DND-41 (cell line): ENCODE measurements at regions not wholly inside any gene's neighbourhood (a gene's known extent, or its start where the extent isn't known, plus 50 kb on each side); places are given as distances from the start of the nearest gene placed in this dataset.

ENCODE experiments used
- ATAC-seq: fragments of 200-7000 bp; cut with Tn5 transposase; 3 replicates; pipeline ENCODE4 v1.9.1; 2021; ENCODE audit warnings: low read depth; ENCODE audit not compliant: insufficient read depth
- DNase-seq: peaks from one replicate; pipeline ENCODE4 v3.0.0-alpha.2; 2020
- H2AFZ ChIP-seq: 2 replicates; pipeline ENCODE4 v1.6.0; 2012; ENCODE audit warnings: low read depth, low read length
- H3K27ac ChIP-seq: 2 replicates; pipeline ENCODE4 v1.5.1; 2012; ENCODE audit warnings: low read length, inconsistent platforms
- H3K27me3 ChIP-seq: fragments of 200-600 bp; sonication (generic); 2 replicates; pipeline ENCODE4 v1.6.0; 2012; ENCODE audit warnings: low read length, mild to moderate bottlenecking, inconsistent platforms; ENCODE audit not compliant: insufficient read depth, poor library complexity
- H3K36me3 ChIP-seq: 2 replicates; pipeline ENCODE4 v1.5.1; 2012; ENCODE audit warnings: low read length, inconsistent platforms; ENCODE audit not compliant: insufficient read depth
- H3K4me1 ChIP-seq: 2 replicates; pipeline ENCODE4 v1.5.1; 2012; ENCODE audit warnings: mild to moderate bottlenecking, low read length; ENCODE audit not compliant: insufficient read depth
- H3K4me2 ChIP-seq: 2 replicates; pipeline ENCODE4 v1.6.0; 2012; ENCODE audit warnings: mild to moderate bottlenecking, moderate library complexity, low read length, inconsistent platforms; ENCODE audit not compliant: insufficient read depth
- H3K4me3 ChIP-seq, 2 experiments: fragments of 200-600 bp in 1 of 2; shearing (Covaris generic) in 1 of 2; 2 replicates each; pipeline ENCODE4 v1.5.1; 2012 to 2016; ENCODE audit warnings: inconsistent platforms in 2 of 2, low read length in 2 of 2, mild to moderate bottlenecking in 2 of 2, low read depth in 1 of 2, moderate library complexity in 1 of 2
- H3K79me2 ChIP-seq: 2 replicates; pipeline ENCODE4 v1.6.0; 2012; ENCODE audit warnings: low read length, inconsistent platforms; ENCODE audit not compliant: insufficient read depth
- H3K9ac ChIP-seq: 2 replicates; pipeline ENCODE4 v1.6.0; 2012; ENCODE audit warnings: low read depth, mild to moderate bottlenecking, inconsistent platforms, low read length, moderate library complexity
- H3K9me3 ChIP-seq: 2 replicates; pipeline ENCODE4 v1.5.1; 2012; ENCODE audit warnings: low read length, moderate library complexity, mild to moderate bottlenecking, inconsistent platforms; ENCODE audit not compliant: insufficient read depth, severe bottlenecking
- H4K20me1 ChIP-seq: 2 replicates; pipeline ENCODE4 v1.6.0; 2012; ENCODE audit warnings: low read length; ENCODE audit not compliant: insufficient read depth
- EZH2 ChIP-seq: IDR thresholded peaks from 3 replicates; pipeline ENCODE4 v1.6.1; 2012; ENCODE audit warnings: borderline replicate concordance, low read depth, mild to moderate bottlenecking, moderate library complexity, low read length, inconsistent platforms; ENCODE audit not compliant: severe bottlenecking
- TF ChIP-seq, protein P1 (sequence below): IDR thresholded peaks from 2 replicates; pipeline ENCODE4 v1.5.1; 2012; ENCODE audit warnings: borderline replicate concordance, low read length, moderate library complexity, mild to moderate bottlenecking; ENCODE audit not compliant: poor library complexity, severe bottlenecking; ENCODE audit errors: extremely low read depth

GRCh38 chr7:114160925-114161324 is 242.1 kb upstream of the PPP1R3A start:
- Histone ChIP-seq H4K20me1 (no peaks in the 10 kb centered on the region), H3K9ac (no peak overlapping the region), H2AFZ (no peak overlapping the region), H3K4me2 (no peak overlapping the region), H3K4me3 (no peak overlapping the region), H3K36me3 (no peaks in the 10 kb centered on the region), H3K79me2 (no peaks in the 10 kb centered on the region), H3K27ac (no peak overlapping the region), H3K27me3 (no peaks in the 10 kb centered on the region), H3K9me3 (no peaks in the 10 kb centered on the region), H3K4me1 (no peaks in the 10 kb centered on the region)
- TF ChIP-seq, protein P1, sequence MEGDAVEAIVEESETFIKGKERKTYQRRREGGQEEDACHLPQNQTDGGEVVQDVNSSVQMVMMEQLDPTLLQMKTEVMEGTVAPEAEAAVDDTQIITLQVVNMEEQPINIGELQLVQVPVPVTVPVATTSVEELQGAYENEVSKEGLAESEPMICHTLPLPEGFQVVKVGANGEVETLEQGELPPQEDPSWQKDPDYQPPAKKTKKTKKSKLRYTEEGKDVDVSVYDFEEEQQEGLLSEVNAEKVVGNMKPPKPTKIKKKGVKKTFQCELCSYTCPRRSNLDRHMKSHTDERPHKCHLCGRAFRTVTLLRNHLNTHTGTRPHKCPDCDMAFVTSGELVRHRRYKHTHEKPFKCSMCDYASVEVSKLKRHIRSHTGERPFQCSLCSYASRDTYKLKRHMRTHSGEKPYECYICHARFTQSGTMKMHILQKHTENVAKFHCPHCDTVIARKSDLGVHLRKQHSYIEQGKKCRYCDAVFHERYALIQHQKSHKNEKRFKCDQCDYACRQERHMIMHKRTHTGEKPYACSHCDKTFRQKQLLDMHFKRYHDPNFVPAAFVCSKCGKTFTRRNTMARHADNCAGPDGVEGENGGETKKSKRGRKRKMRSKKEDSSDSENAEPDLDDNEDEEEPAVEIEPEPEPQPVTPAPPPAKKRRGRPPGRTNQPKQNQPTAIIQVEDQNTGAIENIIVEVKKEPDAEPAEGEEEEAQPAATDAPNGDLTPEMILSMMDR, result no peak
- TF ChIP-seq EZH2, result no peak
- DNase-seq, result no peak
- no peak for ATAC-seq

DNA sequence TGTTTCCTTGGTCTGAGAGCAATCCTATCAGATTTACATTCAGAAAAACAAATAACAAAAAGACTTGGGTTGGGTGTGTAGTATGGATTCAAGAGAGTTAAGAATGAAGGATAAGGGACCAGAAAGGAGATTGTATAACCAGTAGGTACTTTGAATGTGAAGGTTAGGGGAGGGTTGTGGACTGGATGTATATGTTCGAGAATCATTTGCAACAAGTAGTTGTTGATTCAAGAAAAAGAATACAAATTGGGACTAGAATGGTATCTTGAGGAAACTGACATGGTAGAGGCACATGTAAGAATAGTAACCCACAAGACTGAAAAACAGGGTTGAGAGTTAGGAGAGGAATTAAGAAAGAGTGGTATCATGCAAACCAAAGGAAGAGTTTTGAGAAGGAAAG is 240.0 kb upstream of the PPP1R3A start:
- Histone ChIP-seq H3K9me3 (no peaks in the 10 kb centered on the region), H3K79me2 (no peaks in the 10 kb centered on the region), H2AFZ (no peak overlapping the region), H3K4me2 (no peak overlapping the region), H3K27ac (no peak overlapping the region), H3K27me3 (no peaks in the 10 kb centered on the region), H3K4me1 (no peaks in the 10 kb centered on the region), H3K4me3 (no peak overlapping the region), H3K9ac (no peak overlapping the region), H3K36me3 (no peaks in the 10 kb centered on the region), H4K20me1 (no peaks in the 10 kb centered on the region)
- no peak for DNase-seq
- no peak for ATAC-seq
- TF ChIP-seq, protein P1, result no peak
- TF ChIP-seq EZH2, result no peak

GRCh38 chr7:114158275-114158674 is 239.5 kb upstream of the PPP1R3A start:
- Histone ChIP-seq H3K27ac (no peak overlapping the region), H3K9me3 (no peaks in the 10 kb centered on the region), H3K27me3 (no peaks in the 10 kb centered on the region), H3K4me2 (no peak overlapping the region), H3K4me3 (no peak overlapping the region), H3K36me3 (no peaks in the 10 kb centered on the region), H2AFZ (no peak overlapping the region), H3K9ac (no peak overlapping the region), H3K4me1 (no peaks in the 10 kb centered on the region), H4K20me1 (no peaks in the 10 kb centered on the region), H3K79me2 (no peaks in the 10 kb centered on the region)
- TF ChIP-seq EZH2, result no peak
- TF ChIP-seq, protein P1, result no peak
- DNase-seq, result no peak
- ATAC-seq, result no peak

DNA sequence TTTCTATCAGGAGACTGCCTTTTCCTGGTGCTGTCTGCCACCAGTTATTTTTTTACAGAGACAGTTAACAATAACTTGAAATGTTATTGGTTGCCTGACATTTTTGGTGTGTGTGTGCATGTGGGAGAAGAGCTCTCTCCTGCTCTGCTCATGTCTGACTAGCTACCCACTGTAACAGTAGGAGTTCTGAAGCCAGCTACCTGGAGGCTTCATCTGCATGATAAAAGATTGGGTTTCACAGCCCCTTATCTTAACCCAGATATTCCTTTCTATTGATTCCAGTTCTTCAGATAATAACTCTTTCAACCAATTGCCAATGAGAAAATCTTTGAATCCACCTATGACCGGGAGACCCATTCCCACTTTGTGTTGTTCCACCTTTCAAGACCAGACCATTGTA is 237.4 kb upstream of the PPP1R3A start:
- no peaks in the 10 kb centered on the region for H4K20me1 ChIP-seq
- no peaks in the 10 kb centered on the region for H3K9me3 ChIP-seq
- H3K27ac ChIP-seq, result no peak overlapping the region
- TF ChIP-seq, protein P1, result no peak
- no peak for TF ChIP-seq EZH2
- no peaks in the 10 kb centered on the region for H3K36me3 ChIP-seq
- no peak overlapping the region for H3K4me3 ChIP-seq
- no peaks in the 10 kb centered on the region for H3K79me2 ChIP-seq
- H3K4me1 ChIP-seq, result peaks cover 5% of the 10 kb centered on the region; the same call in 1 of the 2 replicates
- no peak overlapping the region for H2AFZ ChIP-seq
- H3K27me3 ChIP-seq, result no peaks in the 10 kb centered on the region
- H3K4me2 ChIP-seq, result no peak overlapping the region
- no peak for ATAC-seq
- no peak overlapping the region for H3K9ac ChIP-seq
- no peak for DNase-seq
